Ecto neural progenitor cell (in vitro differentiated cells): ENCODE measurements at regions not wholly inside any gene's neighbourhood (a gene's known extent, or its start where the extent isn't known, plus 50 kb on each side); places are given as distances from the start of the nearest gene placed in this dataset.

Experiments
- DNase-seq: peaks from one replicate; pipeline ENCODE4 v3.0.0-alpha.2; 2018; ENCODE audit warnings: low spot score

DNA sequence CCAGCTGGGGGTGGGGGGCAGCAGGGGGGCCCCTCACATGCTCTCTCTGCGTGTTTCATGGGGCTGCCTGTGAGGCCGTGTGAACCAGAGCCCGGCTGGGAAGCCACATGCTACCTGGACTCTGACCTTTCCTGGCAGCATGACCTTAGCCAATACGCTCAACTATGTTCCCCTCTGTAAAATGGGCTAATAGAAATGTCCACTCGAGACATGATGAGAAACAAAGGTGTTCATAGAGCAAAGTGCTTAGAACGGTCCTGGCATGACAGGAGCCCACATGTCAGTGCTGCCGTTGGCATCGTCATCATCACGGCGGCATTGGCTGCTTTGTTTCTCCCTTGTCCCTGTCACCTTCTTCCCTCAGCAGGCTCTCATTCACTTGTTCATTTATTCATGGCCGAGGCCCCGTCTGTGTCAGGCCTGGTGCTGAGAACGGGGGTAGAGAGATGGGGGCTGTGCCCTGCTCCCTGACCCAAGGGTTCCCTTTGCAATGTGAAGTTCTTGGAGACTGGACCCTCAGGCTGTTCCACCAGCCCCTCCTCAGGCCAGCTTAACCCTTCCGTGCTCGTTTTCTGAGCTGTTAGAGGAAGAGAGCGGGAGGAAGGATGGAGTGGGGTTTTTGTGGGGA is 291.4 kb downstream of the SEC14L1 start:
- no peak for DNase-seq

DNA sequence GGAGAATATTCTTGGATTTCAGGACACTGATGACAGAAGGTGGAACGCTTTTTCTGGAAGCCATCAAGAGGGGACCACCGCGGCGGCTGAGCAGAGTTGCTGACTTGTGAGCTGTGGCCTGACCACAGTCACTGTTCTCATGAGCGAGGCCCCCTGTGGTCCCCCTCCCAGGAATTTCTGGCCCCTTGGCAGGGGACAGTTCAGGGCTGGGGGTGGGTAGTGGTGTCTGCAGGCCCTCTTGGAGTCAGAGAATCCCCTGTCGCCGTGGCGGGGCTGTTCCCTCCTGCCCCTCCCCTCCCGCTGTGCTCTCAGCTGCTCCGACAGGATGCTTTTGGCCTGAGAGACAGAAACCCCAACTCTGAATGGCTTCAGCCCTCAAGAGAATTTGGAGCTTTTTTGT is 292.0 kb downstream of the SEC14L1 start:
- no peak for DNase-seq

DNA sequence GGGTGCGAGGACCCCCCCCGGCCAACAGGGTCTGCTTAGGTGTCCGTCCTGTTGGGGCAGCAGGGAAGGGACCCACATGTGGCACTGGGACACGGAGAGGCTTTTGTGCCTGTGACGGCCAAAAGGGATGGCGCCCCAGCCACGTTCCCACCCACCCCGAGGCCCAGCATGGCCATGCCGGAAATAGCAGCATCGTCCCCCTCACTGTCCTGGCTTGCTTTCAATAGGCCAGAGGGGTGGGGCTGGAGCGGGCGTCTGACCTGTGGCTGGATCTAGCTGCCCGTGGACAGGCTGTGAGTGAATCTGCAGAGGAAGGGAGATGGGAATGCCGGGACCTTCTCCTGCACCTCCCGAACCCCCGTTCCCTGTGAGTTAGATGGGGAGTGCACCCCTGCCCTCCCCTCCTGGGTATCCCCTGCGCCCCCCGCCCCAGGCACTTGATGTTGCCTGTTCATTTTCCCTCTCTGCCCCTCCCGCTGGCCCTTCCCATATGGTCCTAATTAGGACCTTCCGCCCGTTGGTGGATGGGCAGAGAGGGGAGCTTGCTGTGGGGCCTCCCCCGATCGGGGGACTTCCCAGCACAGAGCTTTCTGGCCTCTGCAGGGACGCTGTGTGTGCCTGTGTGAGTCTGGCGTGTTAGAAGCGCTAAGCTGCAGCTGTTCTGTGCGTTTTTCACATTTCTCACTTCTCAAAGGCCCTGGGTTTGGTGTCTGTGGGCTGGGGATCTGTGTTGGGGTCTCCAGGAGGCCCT is 292.8 kb downstream of the SEC14L1 start:
- no peak for DNase-seq

DNA sequence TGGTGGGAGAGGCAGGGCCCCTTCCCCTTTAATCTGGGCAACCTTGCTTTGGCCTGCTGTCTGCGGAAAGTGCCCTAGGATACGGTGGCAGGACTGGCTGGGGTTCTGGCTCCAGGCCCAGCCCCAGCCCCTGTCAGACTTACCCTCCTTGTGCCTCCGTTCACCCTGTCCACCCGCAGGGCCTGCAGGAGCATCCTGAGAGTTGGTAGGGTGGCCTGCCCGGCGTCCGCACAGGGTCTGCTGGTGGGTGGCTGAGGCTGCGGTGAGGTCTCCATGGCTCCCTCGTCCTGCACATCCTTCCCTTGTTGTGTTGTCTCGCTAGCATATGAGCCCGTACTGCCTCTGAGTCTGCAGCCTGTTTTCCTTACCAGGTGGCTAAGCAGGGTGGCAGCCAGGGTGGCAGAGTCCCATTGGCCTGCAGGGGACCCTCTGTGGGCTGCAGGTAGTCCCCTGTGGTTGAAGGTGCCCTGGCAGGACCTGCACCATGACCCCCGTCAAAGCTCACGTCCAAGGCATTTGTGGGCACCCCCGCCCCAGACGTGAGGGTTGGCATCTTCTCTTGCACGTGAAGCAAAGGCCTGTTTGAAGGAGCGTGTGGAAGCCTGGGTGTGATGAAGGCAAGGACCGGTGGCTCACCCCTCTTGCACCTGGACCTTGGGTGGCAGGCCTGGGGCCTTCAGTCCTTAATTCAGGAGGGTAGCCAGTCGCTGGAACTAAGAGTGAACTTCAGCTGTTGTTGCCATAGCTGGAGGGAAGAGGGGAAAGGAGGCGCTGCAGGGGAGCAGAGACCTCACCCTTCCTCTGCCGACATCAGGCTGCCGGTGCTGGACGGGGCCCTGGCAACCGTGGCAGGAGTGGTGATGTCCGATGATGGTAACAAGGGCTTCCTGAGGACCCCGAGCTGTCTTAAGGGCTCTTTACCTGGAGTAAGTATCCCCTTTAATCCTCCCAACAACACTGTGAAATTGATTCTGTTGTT is 293.7 kb downstream of the SEC14L1 start:
- no peak for DNase-seq

DNA sequence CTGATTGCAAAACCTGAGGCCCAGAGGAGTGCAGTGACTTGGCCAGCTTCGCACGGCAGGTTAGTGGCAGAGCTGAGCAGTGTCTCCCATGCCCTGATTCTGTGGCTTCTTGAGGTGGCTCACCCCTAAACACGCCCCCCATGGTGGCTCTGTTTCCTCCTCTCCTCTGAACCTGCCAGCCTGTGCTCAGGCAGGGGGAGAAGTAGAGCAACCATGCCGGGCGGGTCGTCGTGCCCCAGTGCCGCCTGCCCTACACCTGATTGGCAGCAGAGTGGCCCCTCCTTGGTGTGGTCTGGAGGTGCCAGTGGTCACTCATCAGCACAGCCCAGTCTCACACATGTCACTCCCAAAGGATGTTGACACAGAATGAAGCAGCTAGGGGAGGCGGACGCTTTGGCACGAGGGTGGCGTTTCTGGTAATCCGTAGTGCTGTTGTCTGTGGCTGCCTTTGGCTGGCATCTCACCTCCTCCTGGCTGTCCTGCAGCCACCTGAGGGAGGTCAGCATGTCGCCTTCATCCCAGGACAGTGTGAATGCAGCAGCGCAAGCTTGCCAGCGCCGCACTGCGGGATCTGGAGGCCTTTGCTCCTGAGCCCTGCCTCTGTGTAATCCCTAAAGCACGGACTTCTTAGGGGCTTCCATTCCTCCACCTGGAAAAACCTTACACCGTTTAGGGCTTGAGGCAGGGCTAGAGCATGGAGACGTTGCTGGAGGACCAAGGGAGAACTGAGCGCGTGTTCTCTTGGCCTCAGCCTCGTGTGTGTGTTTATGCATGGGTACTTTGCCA is 294.7 kb downstream of the SEC14L1 start:
- no peak for DNase-seq

DNA sequence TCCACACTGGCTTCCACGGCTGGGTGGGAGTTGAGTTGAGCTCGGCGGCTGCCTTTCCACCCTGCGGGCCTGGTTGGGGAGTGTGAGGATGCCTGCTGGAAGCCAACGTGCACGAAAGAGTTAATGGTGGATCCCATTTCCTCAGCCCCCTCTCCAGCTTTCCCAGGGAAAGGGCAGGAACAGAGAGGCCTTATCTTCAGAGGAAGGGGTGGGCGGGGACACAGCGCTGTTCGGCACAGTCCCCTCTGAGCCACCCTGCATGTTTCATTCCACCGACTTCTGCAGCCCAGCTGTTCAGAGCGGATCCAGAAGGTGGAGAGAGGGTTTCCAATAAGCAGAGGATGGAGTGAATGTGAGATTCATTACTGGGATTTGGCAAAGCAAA is 295.3 kb downstream of the SEC14L1 start:
- peak; percentile 82 for DNase-seq

DNA sequence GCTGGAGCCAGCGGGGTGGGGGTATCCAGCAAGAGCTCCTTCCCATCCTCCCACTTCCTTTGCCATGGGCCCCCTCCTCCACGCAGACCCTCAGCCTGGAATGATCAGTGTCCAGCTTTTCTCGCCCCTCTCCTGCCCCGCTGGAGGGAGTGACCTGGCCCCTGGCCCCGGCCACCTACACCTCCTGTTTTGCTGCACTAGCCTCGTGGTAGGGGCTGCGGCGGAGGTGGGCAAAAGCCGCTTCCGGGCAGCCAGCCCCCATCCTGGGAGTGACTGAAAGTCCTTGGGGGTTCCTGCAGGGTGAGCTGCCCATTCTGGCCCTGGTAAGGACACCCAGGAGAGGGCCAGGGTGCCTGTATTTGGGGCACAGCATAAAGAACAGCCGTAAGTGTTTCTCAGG is 295.7 kb downstream of the SEC14L1 start:
- DNase-seq: no peak

DNA sequence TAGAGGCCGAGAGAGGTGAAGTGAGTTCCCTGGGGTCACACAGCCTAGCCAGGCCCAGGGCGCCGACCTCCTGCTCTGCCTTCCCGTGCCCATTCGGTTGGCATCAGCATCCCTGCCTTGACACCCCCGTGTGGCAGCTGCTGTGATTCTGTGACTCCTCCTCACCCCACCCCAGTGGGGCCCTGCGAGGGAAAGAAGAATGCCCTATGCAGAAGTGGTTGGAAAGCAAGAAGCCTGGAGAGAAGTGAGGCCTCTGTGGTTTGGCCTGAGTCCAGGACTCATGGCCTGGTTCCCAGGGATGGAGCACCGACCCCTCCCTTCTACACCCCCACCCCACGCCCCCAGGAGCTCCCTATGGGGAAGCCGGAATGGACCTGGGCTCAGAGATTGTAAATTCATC is 296.2 kb downstream of the SEC14L1 start:
- no peak for DNase-seq

DNA sequence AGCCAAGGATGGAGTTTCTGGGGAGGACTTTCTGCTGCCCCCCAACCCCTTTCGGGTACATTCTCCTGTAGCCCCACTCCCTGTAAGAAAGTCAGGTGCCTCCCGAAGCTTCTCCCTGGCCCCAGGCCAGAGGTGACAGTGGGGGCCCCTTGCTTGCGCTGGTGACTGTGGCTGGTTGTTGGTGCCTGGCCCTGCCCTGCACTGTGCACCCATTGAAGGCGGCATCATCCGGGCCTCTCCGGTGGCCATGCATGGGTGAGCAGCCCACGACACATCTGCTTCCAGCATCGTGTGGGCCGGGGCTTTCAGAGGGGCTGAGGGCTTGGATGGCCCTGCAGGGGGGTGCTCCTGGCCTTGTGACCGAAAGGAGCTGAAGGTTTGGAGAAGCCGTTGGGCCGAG is 297.0 kb downstream of the SEC14L1 start:
- DNase-seq: no peak

DNA sequence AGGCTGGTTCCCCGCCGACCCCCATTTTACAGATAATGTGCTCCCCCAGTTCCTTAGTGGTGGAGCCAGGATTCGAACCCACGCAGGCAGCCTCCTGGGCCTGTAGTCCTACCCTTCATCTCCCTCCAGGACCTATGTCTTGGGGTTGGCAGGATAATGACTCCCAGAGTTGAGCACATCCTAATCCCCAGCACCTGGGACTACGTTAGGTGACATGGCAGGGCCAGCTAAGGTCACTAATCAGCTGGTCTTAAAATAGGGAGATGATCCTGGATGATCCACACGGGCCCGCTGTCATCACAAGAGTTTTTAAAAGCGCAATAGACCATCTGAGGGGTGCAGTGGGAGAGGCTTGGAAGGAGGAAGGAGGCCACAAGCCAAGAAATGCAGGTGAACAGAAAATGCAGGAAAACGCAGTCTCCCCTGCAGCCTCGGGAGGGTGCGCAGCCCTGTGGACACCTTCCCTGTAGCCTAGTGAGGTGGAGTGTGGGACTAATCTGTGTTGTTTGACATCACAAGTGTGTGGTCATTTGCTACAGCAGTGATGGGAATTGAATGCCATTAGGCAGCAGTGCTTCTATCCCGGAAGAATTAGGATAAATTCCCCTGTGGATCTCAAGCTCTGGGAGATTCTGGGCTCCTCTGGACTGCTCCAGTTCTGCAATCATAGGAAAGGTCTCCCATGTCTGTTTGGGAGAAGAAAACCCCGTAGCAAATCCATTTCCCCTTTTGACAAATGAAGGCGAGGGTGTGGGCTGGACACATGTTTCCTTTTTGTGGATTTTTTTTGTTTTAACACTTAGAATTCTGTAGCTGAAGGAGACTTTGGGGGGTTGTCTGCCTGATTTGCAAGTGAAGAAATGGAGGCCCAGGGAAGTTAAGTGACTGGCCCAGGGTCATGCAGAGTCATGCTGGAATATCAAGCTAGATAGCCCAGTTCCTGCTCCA is 297.7 kb downstream of the SEC14L1 start:
- DNase-seq: no peak

DNA sequence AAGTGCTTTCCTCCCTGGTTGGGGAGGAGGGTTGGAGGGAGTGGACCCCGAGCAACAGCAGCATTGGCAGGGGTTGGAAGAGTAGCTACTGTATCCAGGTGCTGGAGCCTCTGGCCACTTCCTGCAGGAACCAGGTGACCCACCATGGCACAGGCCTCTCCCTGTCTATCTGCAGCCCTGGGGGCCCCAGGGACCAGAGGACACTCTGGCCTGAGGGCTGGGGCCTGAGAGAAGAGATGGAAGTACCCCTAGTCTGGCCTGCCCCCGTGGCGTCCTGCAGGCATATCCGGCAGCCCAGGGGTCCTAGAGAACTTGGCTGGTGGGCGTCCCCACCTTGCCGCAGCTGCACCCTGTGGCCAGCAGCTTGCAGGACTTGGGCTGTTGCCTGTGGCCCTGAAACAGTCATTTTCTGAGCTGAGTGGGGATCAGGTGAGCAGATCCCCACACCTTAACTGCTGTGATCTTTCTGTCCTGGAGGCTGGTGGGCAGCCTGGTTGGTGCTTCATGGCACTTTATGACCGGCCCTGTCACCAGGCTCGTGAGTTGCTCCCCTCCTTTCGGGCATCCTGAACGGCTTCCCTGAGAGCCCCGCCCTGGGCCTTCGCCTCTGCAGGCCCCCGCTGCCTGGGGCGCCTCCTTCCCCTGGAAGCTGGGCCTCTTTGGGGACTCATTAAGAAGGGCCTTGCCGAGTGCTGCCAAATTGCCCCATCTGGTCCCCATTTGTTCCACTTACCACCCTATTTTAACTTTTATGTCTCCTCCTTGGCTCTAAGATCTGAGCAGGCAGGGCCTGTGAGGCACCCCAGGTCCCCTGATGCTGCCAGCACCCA is 298.6 kb downstream of the SEC14L1 start:
- DNase-seq: no peak

DNA sequence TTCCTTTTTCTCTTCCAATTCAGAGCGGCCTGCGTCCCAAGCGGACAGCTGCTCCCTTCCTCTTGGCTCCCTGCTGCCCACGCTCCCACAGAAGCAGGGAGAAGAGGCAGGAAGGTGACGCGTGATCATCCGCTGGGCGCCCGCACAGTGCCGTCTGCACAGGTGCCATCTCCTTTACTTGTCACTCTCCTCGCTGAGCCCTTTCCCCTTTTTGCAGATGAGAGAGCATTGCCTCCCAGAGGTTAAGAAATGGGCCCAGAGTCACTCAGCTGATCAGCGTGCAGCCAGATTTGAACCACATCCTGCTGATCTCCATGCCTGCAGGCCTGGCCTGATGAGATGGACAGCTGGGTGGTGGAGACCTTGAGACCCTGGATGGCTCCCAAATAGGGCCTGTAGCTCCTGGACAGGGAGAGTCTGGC is 299.8 kb downstream of the SEC14L1 start:
- DNase-seq: no peak

DNA sequence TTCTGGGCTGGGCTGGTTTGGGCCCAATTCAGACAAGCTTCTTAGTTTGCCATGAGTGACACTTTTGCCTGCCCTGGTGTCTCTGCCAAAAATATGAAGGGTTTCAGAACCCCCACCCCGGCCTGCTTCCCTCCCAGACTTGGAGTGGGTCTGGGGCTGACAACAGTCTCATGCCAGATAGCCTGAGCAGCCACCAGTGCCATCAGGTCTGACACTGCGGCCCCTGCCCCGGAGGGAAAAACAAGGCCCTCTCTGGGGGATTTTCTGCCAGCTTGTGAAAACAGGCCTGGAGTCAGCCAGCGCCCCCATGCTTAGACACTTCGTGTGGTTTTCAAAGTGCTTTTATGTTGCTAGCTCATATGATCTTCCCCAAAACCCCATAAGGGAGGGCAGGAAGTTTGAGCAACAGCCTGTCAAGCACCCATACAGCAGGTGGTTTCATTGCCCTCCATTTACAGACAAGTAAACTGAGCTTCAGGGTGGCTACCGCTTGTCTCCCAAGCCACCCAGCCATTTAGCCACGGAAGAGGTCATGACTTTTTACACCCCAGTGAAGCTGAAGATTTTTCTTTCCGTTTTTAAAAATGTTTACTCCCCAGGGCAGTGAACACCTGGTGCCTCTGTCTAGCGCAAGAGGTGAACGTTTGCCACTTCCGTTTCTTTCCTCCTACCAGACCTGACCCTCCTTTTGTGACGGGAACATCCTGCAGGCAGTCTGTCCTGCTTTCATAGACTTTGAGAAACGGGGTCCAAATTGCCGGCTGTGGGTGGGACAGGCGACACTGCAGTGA is 300.6 kb downstream of the SEC14L1 start:
- DNase-seq: no peak

DNA sequence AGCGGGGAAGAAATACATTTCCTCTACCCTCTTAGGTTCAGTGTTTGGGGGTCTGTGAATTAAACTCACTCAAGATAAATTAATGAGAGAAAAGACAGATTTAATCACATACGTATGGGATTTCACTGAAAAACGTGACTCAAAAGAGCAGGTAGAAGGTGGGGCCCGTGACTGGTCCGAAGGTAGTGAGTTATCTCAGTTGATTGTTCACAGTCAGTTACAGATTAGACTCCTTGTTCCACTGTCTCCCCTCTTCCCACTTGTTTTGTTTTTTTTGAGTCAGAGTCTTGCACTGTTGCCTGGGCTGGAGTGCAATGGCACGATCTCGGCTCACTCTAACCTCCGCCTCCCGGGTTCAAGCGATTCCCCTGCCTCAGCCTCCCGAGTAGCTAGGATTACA is 301.2 kb downstream of the SEC14L1 start:
- DNase-seq: no peak

DNA sequence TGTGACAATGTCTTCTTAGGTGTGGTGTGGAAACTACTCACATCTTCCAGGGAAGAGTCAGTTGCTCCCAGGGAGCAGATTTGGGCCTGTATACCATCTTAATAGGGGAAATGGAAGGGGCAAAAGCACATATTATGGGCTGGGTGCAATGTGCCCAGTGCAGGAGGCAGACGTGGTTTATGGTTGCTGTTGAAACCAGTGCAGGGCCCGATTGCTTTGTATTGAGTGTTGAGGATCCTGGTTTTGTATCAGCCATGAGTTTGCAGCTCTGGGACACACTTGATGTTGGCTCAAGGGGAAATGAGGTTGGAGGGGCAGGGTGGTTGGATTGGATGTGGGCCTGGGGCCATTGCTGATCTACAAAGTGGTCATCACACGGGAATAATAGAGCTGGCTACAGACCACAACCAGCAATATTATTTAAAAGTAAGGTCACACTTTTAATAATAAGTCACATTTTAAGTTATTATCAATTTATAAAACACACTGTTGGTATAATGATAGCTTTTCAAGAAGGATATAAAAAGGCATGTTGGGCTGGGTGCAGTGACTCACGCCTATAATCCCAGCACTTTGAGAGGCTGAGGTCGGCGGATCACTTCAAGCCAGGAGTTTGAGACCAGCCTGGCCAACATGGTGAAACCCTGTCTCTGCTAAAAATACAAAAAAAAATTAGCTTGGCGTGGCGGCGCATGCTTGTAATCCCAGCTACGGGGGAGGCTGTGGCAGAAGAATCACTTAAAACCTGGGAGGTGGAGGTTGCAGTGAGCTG is 302.4 kb downstream of the SEC14L1 start:
- DNase-seq: no peak

DNA sequence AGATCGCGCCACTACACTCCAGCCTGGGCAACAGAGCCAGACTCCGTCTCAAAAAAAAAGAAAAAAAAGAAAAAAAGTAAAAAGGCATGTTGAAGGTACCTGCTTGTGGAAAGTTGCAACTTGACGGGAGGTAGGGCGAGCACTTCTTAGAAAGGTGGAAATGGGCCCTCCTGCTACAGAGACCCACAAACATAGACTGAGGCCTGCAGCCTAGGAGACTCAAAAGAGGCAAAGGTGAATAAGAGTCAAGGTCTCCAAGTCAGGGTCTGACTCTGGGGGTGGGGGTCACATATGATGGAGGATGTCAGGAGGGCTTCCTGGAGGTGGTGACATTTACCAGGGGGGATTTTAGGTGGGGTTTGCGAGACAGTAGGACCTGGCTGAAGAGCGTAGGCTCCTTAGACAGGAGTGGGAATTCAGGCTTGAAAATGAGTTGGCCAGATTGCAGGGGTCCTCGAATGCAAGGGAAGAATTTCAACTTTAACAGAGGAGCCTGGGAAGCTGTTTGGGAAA is 303.0 kb downstream of the SEC14L1 start:
- no peak for DNase-seq

DNA sequence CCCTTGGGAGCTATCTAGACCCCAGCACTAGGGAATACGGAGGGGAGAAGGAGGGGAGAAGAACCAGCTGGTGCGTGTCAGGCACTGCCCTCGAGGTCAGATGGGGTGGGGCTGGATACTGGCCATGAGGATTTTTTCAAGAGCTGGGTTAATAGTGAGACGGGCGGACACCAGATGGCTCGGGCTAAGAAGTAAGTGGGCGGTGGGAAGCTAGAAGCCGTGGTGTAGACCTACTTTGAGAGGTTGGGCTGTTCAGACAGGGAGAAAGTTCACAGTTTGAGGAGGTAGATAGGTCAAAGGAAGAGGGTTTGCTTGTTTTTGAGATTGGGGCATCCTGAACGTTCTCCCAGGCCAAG is 303.8 kb downstream of the SEC14L1 start:
- no peak for DNase-seq
